HG03342 (cell line): ENCODE measurements at regions not wholly inside any gene's neighbourhood (a gene's known extent, or its start where the extent isn't known, plus 50 kb on each side); places are given as distances from the start of the nearest gene placed in this dataset.

ENCODE experiments used
- ATAC-seq: cut with Tn5 transposase; IDR thresholded peaks from one replicate; pipeline ENCODE4 v1.9.1; 2021; ENCODE audit warnings: mild to moderate bottlenecking, moderate library complexity; ENCODE audit not compliant: unreplicated experiment

DNA sequence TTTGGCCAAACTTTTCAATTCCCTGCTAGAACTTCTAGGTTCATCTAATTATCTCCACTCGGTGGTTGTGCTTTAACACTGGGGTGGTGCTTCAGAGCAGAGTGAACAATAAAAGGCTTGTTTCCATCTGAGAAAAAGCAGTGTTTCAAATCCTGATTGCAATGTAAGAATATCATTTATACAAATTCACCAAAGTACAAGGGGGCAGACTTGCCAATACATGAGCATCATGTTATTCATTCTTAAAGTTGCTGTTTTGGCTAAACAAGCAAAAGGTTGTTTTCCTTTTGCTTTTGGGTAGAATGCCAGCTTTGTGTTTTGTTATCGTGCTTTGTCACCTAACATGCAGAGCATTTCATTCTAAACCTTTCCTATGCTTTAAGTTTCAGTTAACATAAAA, 78.5 kb upstream of the UBAC2 start:
- ATAC-seq: no peak

DNA sequence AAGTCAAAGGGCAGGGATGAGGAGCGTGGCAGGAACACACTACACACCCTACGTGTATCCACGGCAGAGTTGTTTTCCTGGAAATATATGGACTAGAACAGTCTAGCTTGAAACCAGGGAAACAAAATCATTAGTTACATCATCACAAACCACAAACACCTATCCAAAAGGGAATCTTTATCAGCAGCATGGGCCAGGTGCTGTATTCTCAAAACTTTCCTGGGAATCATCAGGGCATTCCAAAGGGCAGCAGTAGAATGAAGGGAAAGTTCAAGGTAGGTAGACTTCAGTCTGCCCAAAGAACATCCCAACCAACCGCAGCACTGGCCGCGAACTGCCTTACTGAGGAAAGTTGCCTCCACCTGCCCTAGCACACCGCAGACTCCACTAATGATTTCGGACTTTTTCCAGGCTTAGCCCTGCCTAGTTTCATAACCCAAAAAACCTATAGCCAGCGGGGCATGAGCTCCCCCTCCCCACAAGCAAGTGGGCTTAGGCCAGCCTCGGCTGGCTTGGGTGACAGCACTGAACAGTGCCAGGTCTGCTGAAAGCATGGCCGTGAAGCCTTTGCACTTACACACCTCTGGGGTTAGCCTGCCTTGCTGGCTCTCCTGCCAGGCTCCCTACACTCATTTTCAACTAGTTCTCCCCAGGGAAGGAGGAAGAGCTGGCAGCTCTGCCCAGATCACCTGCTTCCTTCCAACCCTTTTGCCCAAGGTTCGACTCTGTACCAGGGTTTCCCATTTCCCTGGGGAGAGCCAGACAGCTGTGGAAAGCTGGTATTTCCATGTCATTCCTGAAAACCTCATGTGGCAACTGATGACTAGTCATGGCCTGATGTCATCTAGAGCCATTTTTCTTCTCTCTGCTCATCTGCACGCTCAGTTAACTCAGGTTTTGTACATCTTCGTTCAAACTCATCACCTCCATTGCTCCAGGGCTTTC, 77.3 kb upstream of the UBAC2 start:
- ATAC-seq: no peak

DNA sequence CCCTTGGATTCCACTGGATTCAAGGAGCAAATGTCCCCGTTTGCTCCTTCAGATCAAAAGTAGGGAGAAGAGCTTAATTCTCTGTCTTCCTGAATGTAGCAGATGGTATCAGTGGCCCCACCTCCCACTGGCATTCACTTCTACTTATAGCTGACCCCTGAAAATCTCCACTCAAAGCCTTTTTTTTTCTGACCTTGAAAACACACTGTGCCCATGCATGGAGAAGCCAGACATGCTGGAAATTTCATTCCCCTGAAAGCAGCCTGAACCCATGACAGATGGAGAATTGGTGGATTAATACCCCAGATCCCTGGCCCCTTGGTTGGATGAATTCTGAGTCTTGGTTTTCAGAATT, 76.6 kb upstream of the UBAC2 start:
- no peak for ATAC-seq

DNA sequence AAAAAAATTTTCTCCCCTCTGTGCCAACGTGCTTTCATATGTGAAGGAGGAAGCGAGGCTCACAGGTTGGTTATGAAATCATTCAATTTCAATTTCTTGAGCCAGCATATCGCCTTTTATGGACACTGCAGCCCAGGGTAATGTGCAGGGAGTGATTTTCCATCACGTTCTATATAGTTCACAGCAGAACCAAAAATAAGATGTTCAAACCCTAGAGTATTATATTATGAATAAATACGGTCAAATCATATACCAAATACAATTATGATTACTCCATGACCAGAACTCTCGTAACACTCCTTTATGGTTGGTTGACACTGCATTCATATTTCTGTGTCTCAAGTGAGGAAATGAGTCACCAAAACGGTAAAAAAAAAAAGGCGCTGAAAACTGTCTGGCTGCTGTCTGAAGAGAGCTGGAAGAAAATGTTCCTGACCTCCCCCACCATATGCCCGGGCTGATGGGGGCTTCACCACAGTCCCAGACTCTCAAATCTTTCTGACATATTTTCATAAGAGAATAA, 75.8 kb upstream of the UBAC2 start:
- ATAC-seq: peak; percentile 77

DNA sequence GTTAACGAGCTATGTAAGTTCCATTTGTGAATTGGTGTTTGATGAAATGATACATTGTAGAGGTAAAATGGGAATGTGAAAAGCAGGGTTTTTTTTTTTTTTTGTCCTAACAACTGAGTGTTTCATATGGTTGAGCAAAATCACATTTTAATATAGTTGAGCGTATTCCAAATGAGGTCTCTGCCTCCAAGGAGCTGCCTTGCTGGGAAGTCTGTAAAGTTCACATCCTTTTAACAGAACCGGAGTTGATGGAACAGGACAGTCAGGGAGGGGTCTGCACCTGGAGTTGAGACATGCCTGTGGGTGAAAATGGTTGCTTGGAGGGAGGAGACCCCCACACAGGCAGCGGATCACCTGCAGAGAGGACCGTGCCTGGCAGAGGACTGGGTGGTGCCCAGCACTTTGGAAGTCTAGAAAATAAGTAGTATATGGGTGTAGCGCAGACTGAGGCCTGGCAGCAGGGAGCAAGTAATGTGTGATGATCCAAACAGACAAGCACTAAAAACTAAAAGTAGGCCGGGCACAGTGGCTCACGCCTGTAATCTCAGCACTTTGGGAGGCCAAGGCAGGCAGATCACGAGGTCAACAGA, 75.2 kb upstream of the UBAC2 start:
- ATAC-seq: no peak

DNA sequence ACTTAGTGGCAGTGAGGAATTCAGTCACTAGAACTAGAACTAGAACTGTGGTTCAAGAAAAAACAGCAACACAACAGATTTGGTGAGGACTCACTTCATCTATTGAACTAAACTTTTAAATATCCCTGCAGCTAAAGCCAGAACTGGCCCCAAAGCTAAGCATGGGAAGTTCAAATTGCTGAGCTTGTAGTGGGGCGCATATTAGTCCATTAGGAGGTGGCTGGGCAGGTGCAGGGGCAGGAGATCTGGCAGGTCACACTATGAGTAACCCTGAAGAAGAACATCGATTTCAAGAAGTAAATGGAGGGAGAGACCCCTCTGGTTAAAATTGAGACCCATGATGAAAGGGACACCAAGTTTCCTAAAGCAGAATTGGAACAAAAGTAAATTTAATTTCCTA, 73.8 kb upstream of the UBAC2 start:
- no peak for ATAC-seq

DNA sequence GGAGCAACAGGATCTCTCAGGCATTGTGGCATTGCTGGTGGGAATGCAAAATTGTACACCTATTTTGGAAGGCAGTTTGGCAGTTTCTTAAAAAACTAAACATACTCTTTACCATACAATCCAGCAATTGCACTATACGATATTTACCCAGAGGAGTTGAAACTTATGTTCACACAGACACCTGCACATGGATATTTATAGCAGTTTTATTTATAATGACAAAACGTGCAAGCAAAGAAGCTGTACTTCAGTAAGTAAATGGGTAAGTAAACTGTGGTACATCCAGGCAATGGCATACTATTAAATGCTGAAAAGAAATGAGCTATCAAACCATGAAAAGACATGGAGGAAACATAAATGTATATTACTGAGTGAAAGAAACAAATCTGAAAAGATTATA, 71.6 kb upstream of the UBAC2 start:
- no peak for ATAC-seq

DNA sequence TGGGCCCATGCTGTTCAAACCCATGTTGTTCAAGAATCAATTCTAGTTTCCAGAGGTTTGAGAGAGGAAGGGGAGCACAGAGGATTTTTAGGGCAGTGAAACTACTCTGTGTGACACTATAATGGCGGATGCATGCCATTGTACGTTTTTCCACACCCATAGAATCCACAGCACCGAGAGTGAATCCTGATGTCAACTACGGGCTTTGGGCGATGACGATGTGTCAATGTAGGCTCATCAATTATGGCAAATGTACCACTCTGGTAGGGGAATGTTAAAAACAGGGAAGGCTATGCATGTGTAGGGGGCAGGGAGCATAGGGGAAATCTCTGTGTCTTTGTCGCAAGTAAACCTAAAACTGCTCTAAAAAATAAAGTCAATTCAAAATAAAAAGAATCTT, 70.7 kb upstream of the UBAC2 start:
- ATAC-seq: no peak

DNA sequence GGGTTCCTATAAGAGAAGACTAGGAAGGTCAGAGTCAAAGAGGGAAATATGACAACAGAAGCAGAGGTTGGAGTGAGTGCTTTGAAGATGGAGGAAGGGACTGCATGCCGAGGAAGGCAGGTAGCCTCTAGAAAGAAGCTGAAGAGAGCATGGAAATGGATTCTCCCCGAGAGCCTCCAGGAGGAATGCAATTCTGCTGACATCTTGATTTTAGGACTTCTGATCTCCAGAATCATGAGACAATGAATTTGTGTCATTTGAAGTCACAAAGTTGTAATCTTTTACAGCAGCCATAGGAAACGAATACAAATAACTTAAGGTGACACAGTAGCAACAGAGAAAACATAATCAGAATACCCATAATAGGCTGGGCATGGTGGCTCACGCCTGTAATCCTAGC, 69.2 kb upstream of the UBAC2 start:
- ATAC-seq: no peak

DNA sequence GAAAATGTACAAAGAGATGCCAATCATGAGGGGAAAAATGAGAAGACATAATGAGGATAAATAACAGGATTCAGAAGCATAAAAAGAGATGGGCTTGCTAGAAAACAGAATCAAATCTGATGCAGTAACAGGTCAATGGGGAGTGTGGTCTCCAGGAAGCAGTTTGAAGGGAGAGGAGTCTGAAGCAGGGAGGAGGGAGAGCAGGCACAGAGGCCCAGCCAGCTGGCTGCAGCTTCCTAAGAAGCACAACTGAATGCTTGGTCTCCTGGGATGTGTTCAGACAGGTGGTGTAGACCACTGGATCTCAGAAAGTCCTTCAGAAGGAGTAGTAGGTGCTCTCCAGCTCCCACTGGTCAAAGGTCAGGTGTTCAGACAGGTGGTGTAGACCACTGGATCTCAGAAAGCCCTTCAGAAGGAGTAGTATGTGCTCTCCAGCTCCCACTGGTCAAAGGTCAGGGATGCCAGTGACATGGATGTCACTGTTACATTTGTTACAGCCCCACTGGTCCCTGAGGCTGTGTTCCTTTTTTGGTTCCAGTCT, 68.3 kb upstream of the UBAC2 start:
- no peak for ATAC-seq

DNA sequence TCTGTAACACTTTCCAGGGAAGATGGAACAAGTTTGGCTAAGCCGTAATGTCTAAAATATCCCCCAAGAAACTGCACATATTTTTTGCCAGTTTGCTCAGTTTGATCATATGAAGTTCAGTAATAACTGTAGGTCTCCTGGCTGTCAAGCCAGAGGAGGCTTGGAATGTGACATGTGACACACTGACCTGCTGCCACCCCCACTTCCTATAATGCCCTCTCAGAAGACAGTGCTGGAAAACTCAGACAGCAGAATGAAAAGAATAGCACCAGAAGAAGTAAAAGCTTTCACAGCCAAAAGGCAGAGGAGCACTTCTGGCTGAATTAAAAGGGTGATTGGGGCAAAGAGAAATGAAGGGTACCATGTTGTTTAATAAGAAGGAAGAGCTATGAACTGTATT, 67.4 kb upstream of the UBAC2 start:
- no peak for ATAC-seq

DNA sequence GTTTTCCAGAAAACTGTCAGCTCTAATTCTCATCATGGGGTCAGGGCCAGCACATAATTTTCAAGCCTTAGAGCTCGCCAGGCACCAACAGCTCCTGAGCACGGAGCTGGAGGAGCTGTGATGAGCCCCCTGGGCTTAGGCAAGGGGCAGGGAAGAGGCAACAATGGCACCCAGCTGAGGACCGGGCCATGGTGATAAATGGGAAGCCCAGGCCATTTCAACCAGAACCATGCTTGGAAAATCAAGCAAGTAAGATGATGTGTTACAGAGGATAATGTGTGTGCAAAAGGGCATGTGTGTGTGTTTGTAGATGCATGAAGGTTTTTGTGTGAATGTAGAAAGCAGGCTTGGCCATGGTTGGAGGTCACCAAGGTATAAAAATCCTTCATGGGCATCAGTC, 66.8 kb upstream of the UBAC2 start:
- no peak for ATAC-seq

DNA sequence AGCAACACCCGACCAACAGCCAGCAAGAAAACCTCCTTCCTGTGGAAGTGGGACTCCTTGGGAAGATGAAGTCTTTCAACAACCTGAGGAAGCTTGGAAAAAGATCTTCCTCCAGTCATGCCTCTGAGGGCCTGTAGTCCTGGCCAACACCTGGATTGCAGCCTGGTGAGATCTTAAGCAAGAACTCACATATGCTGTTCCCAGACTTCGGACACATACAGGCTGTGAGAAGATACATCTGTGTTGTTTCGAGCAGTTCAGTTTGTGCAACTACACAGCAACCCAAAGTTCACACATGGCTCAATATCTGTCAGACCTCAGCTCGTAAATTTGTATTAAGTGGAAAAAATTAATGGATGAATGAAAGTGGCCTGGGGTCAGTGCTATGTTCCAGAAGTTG, 65.1 kb upstream of the UBAC2 start:
- ATAC-seq: no peak

DNA sequence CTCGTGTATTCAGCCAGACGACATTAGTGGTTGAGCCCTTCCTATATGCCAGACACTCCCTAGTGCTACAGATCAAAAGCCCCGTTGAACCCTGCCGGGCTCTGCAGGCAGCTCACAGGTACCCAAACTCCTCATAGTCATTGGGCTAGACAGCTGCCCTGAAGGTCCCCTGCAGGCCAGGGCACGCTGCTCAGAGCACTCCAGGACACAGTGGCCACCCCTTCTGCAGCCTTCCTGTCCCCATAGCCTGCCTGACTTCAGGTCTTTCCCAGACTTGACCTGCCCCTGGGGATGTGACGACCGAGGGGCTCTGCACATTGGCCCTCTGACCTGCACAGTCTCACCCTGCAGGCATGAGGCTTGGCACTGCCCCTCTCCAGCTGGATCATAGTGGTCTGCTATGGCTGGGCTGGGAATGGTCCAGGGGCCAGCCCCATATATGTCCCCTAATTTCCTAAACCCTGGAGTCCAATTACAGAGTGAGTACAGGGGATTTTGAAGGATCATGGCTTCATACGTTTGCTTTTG, 64.2 kb upstream of the UBAC2 start:
- ATAC-seq: no peak

DNA sequence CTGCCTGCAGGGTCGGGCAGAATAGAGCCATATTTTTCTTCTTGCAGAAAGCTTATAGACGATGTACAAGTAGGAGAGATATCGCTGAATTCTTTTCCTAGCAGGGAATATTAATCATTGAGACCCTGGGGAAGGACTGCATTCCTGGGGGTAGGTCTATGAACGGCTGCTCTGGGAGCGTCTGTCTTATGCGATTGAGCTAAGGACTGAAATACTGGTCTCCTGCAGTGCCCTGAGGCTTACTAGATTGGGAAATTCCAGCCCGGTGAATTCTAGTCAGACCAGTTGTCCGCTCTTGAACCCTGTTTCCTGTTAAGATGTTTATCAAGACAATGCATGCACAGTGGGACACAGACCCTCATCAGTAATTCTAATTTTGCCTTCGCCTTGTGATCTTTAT, 59.8 kb upstream of the UBAC2 start:
- ATAC-seq: no peak

DNA sequence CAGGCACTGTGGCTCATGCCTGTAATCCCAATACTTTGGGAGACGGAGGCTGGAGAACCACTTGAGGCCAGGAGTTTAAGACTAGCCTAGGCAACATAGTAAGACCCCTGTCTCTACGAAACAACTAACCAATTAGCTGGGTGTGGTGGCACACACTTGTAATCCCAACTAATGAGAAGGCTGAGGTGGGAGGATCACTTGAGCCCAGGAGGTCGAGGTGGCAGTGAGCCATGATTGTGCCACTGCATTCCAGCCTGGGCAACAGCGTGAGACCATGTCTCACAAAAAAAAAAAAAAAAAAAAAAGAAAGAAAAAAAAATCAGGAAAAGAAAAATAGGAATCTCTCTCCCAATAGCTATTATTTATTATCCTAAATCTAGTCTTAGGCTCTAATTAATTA, 56.8 kb upstream of the UBAC2 start:
- ATAC-seq: no peak

DNA sequence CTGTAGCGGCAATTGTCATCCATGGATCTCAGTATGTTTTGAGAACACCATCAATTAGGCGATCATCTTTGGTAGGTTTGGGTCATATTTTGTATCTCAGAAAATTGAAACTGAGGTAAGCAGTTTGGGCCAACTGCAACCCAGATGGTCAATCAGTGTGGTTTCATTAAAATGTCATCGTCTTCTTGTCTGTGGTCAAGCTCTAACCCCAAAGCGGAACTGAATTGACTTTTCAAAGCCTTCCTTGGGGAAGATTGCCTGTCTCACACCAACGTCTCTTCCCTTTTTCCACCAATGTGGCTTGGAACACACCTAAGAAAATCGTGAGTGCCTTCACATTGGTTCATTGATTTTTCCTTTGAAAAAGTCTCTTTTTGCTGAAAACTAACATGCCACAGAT, 56.3 kb upstream of the UBAC2 start:
- no peak for ATAC-seq

DNA sequence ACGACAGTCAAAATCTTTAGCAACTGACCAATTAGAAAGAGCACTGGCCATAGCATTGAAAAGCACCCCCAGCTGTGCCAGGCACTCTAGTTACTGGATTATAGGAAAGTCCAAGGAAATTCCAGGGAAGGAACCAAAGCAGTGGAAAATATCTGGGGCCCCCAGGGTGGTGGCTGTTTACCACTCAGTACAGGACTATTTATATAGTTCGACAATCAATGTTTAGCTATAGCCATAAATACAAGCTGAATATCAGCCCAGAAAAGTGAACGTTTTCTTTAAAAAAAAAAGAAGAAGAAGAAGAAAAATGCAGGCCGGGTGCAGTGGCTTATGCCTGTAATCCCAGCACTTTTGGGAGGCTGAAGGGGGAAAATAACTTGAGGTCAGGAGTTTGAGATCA, 55.2 kb upstream of the UBAC2 start:
- ATAC-seq: no peak

DNA sequence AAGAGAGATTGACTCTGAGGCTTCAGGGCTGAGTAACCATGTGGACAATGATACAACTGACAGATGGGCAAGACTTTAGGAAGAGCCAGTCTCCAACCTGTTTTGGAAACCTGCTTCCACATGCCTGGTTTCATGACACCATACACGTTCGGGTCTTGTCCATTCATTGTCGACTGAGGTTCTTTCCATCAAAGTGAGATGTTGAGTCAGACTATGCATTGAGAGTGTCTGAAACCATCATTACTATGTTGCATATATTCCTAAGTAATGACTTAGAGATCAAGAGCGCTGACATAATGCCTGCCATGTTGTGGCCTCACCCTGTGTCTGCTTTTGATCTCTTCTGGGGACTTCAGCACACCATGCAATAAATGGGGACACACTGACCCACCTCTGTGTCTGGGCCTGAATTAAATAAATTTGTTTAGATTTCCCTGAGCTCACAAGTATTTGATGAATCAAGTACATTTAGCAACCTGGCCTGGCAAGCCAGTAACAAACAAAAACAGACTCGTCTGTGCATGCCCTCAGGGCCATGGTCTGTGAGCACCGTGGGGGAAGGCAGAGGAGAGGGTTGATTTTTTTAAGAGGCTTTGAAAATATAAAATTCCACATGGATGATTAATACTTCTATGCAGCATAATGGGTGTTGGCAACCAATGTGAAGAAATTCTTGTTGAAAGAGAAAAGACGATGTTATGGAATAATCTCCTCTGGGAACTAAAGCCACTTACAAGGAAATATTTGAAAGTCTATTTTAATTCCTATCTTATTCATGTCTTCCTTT, 49.9 kb upstream of the UBAC2 start:
- ATAC-seq: no peak
